Liver (tissue), 8 donors: ENCODE measurements at regions not wholly inside any gene's neighbourhood (a gene's known extent, or its start where the extent isn't known, plus 50 kb on each side); places are given as distances from the start of the nearest gene placed in this dataset.

Experiments
- DNase-seq: peaks from one replicate; pipeline ENCODE4 v3.0.0-alpha.2; 2017; ENCODE audit warnings: low spot score
- H3K27ac ChIP-seq, 2 donors: one replicate each; pipeline ENCODE4 v1.7.0; 2013; ENCODE audit warnings: inconsistent platforms in 2 of 2, low read length in 2 of 2, control low read depth in 1 of 2, low read depth in 1 of 2, mild to moderate bottlenecking in 1 of 2
- H3K27me3 ChIP-seq, 4 donors: one replicate each; pipeline versions ENCODE4 v1.6.1 to v1.7.0; 2013; ENCODE audit warnings: low read length in 3 of 4, inconsistent platforms in 1 of 4, mild to moderate bottlenecking in 1 of 4, moderate library complexity in 1 of 4; ENCODE audit not compliant: control insufficient read depth in 4 of 4, insufficient read depth in 4 of 4
- H3K36me3 ChIP-seq, 4 donors: one replicate each; pipeline versions ENCODE4 v1.6.1 to v1.7.0; 2013; ENCODE audit warnings: low read length in 3 of 4, mild to moderate bottlenecking in 3 of 4, low read depth in 1 of 4, moderate library complexity in 1 of 4; ENCODE audit not compliant: control insufficient read depth in 4 of 4, insufficient read depth in 3 of 4
- H3K4me1 ChIP-seq, 4 donors: one replicate each; pipeline versions ENCODE4 v1.6.1 to v1.7.0; 2013; ENCODE audit warnings: low read length in 3 of 4, mild to moderate bottlenecking in 3 of 4, moderate library complexity in 1 of 4; ENCODE audit not compliant: control insufficient read depth in 4 of 4, insufficient read depth in 4 of 4
- H3K4me3 ChIP-seq, 3 donors: one replicate each; pipeline versions ENCODE4 v1.6.1 to v1.7.0; 2013; ENCODE audit warnings: low read length in 3 of 3, control low read depth in 1 of 3, low read depth in 1 of 3, mild to moderate bottlenecking in 1 of 3
- H3K9ac ChIP-seq, 2 donors: one replicate each; pipeline ENCODE4 v1.7.0; 2013; ENCODE audit warnings: low read length in 2 of 2, mild to moderate bottlenecking in 2 of 2, moderate library complexity in 2 of 2, control low read depth in 1 of 2, low read depth in 1 of 2
- H3K9me3 ChIP-seq, 4 donors: one replicate each; pipeline versions ENCODE4 v1.6.1 to v1.7.0; 2013; ENCODE audit warnings: low read length in 3 of 4; ENCODE audit not compliant: control insufficient read depth in 4 of 4
- EGR1 ChIP-seq, 2 donors: IDR thresholded peaks; 2 replicates each; pipeline ENCODE4 v1.6.1; 2016 to 2018; ENCODE audit warnings: antibody characterized with exemption in 2 of 2, low read depth in 2 of 2
- FOXA1 ChIP-seq: IDR thresholded peaks from 2 replicates; pipeline ENCODE4 v1.6.1; 2016; ENCODE audit warnings: antibody characterized with exemption
- FOXA2 ChIP-seq: IDR thresholded peaks from 2 replicates; pipeline ENCODE4 v1.6.1; 2016; ENCODE audit warnings: antibody characterized with exemption
- GABPA ChIP-seq, 2 donors: IDR thresholded peaks in 1 of 2; conservative IDR thresholded peaks in 1 of 2; 2 replicates each; pipeline ENCODE4 v1.6.1; 2016; ENCODE audit warnings: antibody characterized with exemption in 2 of 2, mild to moderate bottlenecking in 1 of 2, moderate library complexity in 1 of 2
- HNF4A ChIP-seq, 2 donors: conservative IDR thresholded peaks; 2 replicates each; pipeline ENCODE4 v1.6.1; 2016; ENCODE audit warnings: antibody characterized with exemption in 2 of 2, mild to moderate bottlenecking in 2 of 2
- JUND ChIP-seq, 2 donors: IDR thresholded peaks; 2 replicates each; pipeline ENCODE4 v1.6.1; 2016; ENCODE audit warnings: antibody characterized with exemption in 2 of 2
- NR2F2 ChIP-seq: IDR thresholded peaks from 2 replicates; pipeline ENCODE4 v1.6.1; 2016; ENCODE audit warnings: antibody characterized with exemption
- RAD21 ChIP-seq, 2 donors: IDR thresholded peaks; 2 replicates each; pipeline ENCODE4 v1.6.1; 2016; ENCODE audit warnings: antibody characterized with exemption in 2 of 2, mild to moderate bottlenecking in 2 of 2
- RXRA ChIP-seq, 2 donors: IDR thresholded peaks; 2 replicates each; pipeline ENCODE4 v1.6.1; 2017 to 2018; ENCODE audit warnings: antibody characterized with exemption in 2 of 2, mild to moderate bottlenecking in 1 of 2
- SP1 ChIP-seq: IDR thresholded peaks from 2 replicates; pipeline ENCODE4 v1.6.1; 2018; ENCODE audit warnings: antibody characterized with exemption, mild to moderate bottlenecking
- YY1 ChIP-seq: IDR thresholded peaks from 2 replicates; pipeline ENCODE4 v1.6.1; 2016; ENCODE audit warnings: antibody characterized with exemption, mild to moderate bottlenecking
- WGBS: extraction: QIAGEN DNeasy Blood & Tissue Kit; methylation state at CpG from one replicate; pipeline ENCODE4 v1.1.7; 2013; 5-methylcytosine and 5-hydroxymethylcytosine counted together
- TF ChIP-seq, protein P1 (sequence below): IDR thresholded peaks from 2 replicates; pipeline ENCODE4 v1.6.1; 2016; ENCODE audit warnings: antibody characterized with exemption
- TF ChIP-seq, protein P2 (sequence below): fragments of 150-350 bp; IDR thresholded peaks from 2 replicates; pipeline ENCODE4 v1.5.1; 2017; ENCODE audit warnings: improper control_type of control experiment, low read depth, low read length; ENCODE audit not compliant: missing input control
- TF ChIP-seq, protein P3 (sequence below): IDR thresholded peaks from 2 replicates; pipeline ENCODE4 v1.6.1; 2016; ENCODE audit warnings: antibody characterized with exemption
- TF ChIP-seq, protein P4 (sequence below): IDR thresholded peaks from 2 replicates; pipeline ENCODE4 v1.6.1; 2016; ENCODE audit warnings: antibody characterized with exemption, mild to moderate bottlenecking
- TF ChIP-seq, protein P5 (sequence below): IDR thresholded peaks from 2 replicates; pipeline ENCODE4 v1.6.1; 2016; ENCODE audit warnings: antibody characterized with exemption
- donor health status: healthy.
- donor health status: healthy.
- donor health status: healthy.
- donor health status: healthy.
- donor health status: healthy.

DNA sequence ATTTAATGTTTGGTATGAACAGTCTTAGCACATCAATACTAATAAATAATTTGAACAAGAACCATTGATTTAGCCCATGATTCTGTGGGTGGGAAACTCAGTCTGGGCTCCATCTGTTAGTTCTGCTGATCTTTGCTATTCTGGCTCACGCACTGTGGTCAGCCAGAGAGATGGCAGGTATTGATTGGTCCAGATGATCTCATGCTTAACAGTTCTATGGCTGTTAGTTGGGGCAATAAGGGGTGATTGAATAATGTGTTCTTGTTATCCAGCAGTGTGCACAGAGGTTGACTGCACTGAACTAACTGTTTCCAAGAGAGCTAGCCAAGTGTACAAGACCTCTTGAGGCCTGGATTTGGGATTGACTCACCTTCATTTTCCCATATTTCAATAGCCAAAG lies 824.3 kb downstream of the SEMA5A start:
- H3K4me3 ChIP-seq, result no peak overlapping the region
- H3K9ac ChIP-seq, result no peak overlapping the region
- peaks cover 0 to 2% (median 0%) of the 10 kb centered on the region in 4 donors for H3K9me3 ChIP-seq
- no peaks in the 10 kb centered on the region for H3K4me1 ChIP-seq
- DNase-seq, result no peak
- no peak for TF ChIP-seq NR2F2
- no peak for TF ChIP-seq GABPA (IDR thresholded peaks at IDR 0.05 in 1 of 2, conservative IDR thresholded peaks at IDR 0.05 in 1 of 2)
- TF ChIP-seq EGR1 (IDR thresholded peaks at IDR 0.05; ENCODE audit: low read depth in 2 of 2), result no peak
- TF ChIP-seq, protein P1, sequence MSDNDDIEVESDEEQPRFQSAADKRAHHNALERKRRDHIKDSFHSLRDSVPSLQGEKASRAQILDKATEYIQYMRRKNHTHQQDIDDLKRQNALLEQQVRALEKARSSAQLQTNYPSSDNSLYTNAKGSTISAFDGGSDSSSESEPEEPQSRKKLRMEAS, result no peak
- no peak for TF ChIP-seq YY1
- TF ChIP-seq, protein P2, sequence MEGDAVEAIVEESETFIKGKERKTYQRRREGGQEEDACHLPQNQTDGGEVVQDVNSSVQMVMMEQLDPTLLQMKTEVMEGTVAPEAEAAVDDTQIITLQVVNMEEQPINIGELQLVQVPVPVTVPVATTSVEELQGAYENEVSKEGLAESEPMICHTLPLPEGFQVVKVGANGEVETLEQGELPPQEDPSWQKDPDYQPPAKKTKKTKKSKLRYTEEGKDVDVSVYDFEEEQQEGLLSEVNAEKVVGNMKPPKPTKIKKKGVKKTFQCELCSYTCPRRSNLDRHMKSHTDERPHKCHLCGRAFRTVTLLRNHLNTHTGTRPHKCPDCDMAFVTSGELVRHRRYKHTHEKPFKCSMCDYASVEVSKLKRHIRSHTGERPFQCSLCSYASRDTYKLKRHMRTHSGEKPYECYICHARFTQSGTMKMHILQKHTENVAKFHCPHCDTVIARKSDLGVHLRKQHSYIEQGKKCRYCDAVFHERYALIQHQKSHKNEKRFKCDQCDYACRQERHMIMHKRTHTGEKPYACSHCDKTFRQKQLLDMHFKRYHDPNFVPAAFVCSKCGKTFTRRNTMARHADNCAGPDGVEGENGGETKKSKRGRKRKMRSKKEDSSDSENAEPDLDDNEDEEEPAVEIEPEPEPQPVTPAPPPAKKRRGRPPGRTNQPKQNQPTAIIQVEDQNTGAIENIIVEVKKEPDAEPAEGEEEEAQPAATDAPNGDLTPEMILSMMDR, result no peak
- TF ChIP-seq, protein P3, sequence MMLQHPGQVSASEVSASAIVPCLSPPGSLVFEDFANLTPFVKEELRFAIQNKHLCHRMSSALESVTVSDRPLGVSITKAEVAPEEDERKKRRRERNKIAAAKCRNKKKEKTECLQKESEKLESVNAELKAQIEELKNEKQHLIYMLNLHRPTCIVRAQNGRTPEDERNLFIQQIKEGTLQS, result no peak
- no peak for TF ChIP-seq JUND (IDR thresholded peaks at IDR 0.05)
- no peak for TF ChIP-seq RAD21 (IDR thresholded peaks at IDR 0.05)
- no peak for TF ChIP-seq HNF4A (conservative IDR thresholded peaks at IDR 0.05)
- TF ChIP-seq RXRA (IDR thresholded peaks at IDR 0.05), result no peak
- no peak overlapping the region for H3K27ac ChIP-seq
- no peaks in the 10 kb centered on the region for H3K36me3 ChIP-seq
- WGBS, result 48% methylated on average over 1 of the region's 1 CpG
- H3K27me3 ChIP-seq, result no peaks in the 10 kb centered on the region

DNA sequence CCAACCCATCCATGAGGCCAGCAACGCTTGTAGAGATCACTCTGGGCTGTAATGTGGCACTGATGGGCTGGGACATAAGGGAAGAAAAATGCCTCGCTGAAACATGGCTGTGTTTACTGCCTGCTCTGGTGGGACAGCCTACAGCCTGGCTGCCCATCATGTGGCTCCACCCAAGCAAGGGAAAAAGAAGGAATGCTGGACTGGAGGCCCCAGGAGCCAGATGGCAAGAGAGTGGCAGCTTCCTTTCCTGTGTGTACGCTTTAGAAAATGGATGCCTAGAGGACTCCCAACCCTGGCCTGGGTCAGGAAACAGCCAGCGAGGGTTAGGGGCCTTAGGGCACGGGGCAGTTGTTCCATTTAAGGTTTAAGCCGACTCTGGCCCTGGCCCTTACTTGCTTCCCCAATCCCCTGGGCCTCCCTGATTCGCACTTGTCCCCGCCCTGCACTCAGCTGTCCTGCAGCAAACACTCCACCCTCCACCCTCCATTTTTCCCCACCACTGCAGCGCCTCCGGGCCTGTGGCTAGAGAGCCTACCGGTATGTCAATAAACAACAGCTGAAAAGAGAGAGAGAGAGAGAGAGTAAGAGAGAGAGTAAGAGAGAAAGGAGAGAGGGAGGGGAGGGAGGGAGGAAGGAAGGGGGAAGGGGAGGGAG lies 819.4 kb downstream of the SEMA5A start:
- 72% methylated on average over 11 of the region's 11 CpGs for WGBS
- Histone ChIP-seq H3K27me3 (no peaks in the 10 kb centered on the region), H3K9ac (no peak overlapping the region), H3K9me3 (peaks cover 0 to 2% (median 0%) of the 10 kb centered on the region in 4 donors), H3K4me1 (no peaks in the 10 kb centered on the region), H3K27ac (no peak overlapping the region), H3K36me3 (no peaks in the 10 kb centered on the region), H3K4me3 (no peak overlapping the region)
- TF ChIP-seq HNF4A (conservative IDR thresholded peaks at IDR 0.05), result no peak
- TF ChIP-seq FOXA1, result no peak
- TF ChIP-seq, protein P3, result no peak
- TF ChIP-seq SP1, result no peak
- TF ChIP-seq, protein P2, result no peak
- TF ChIP-seq YY1, result no peak
- TF ChIP-seq, protein P1, result no peak
- TF ChIP-seq EGR1 (IDR thresholded peaks at IDR 0.05; ENCODE audit: low read depth in 2 of 2), result no peak
- TF ChIP-seq NR2F2, result no peak
- TF ChIP-seq, protein P4, sequence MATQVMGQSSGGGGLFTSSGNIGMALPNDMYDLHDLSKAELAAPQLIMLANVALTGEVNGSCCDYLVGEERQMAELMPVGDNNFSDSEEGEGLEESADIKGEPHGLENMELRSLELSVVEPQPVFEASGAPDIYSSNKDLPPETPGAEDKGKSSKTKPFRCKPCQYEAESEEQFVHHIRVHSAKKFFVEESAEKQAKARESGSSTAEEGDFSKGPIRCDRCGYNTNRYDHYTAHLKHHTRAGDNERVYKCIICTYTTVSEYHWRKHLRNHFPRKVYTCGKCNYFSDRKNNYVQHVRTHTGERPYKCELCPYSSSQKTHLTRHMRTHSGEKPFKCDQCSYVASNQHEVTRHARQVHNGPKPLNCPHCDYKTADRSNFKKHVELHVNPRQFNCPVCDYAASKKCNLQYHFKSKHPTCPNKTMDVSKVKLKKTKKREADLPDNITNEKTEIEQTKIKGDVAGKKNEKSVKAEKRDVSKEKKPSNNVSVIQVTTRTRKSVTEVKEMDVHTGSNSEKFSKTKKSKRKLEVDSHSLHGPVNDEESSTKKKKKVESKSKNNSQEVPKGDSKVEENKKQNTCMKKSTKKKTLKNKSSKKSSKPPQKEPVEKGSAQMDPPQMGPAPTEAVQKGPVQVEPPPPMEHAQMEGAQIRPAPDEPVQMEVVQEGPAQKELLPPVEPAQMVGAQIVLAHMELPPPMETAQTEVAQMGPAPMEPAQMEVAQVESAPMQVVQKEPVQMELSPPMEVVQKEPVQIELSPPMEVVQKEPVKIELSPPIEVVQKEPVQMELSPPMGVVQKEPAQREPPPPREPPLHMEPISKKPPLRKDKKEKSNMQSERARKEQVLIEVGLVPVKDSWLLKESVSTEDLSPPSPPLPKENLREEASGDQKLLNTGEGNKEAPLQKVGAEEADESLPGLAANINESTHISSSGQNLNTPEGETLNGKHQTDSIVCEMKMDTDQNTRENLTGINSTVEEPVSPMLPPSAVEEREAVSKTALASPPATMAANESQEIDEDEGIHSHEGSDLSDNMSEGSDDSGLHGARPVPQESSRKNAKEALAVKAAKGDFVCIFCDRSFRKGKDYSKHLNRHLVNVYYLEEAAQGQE, result no peak
- TF ChIP-seq, protein P5, sequence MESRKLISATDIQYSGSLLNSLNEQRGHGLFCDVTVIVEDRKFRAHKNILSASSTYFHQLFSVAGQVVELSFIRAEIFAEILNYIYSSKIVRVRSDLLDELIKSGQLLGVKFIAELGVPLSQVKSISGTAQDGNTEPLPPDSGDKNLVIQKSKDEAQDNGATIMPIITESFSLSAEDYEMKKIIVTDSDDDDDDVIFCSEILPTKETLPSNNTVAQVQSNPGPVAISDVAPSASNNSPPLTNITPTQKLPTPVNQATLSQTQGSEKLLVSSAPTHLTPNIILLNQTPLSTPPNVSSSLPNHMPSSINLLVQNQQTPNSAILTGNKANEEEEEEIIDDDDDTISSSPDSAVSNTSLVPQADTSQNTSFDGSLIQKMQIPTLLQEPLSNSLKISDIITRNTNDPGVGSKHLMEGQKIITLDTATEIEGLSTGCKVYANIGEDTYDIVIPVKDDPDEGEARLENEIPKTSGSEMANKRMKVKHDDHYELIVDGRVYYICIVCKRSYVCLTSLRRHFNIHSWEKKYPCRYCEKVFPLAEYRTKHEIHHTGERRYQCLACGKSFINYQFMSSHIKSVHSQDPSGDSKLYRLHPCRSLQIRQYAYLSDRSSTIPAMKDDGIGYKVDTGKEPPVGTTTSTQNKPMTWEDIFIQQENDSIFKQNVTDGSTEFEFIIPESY, result no peak
- no peak for TF ChIP-seq RAD21 (IDR thresholded peaks at IDR 0.05)
- no peak for TF ChIP-seq GABPA (IDR thresholded peaks at IDR 0.05 in 1 of 2, conservative IDR thresholded peaks at IDR 0.05 in 1 of 2)
- TF ChIP-seq FOXA2, result no peak
- no peak for DNase-seq
